ENCODE measurements at regions not wholly inside any gene's neighbourhood (a gene's known extent, or its start where the extent isn't known, plus 50 kb on each side); places are given as distances from the start of the nearest gene placed in this dataset.

- TF ChIP-seq CTCF (IDR thresholded peaks at IDR 0.05) (no peak), POLR2AphosphoS5 (IDR thresholded peaks at IDR 0.05) (no peak), POLR2A (IDR thresholded peaks at IDR 0.05) (no peak)
Observed at GRCh38 chrX:82384401-82384800, 1123.7 kb upstream of the POU3F4 start.
